ENCODE measurements at regions not wholly inside any gene's neighbourhood (a gene's known extent, or its start where the extent isn't known, plus 50 kb on each side); places are given as distances from the start of the nearest gene placed in this dataset.
"Not testable (repeated sequence)": the region's sequence is repeated elsewhere in the genome, so short reads cannot be mapped to it uniquely, and the experiment has no call there.

- Histone ChIP-seq H3K4me1 (ENCODE audit: insufficient read depth, low read length) (no peaks in the 10 kb centered on the region), H3K9ac (ENCODE audit: low read depth, low read length) (no peak overlapping the region), H3K27me3 (ENCODE audit: insufficient read depth, low read length) (no peaks in the 10 kb centered on the region), H3K36me3 (ENCODE audit: insufficient read depth, low read length) (no peaks in the 10 kb centered on the region), H3K27ac (ENCODE audit: low read depth, low read length) (no peak overlapping the region), H3K9me3 (ENCODE audit: insufficient read depth, low read depth, low read length) (peaks cover 21% of the 10 kb centered on the region), H3K4me3 (ENCODE audit: low read length) (no peak overlapping the region)
- WGBS: 96% methylated on average over 11 of the region's 11 CpGs
Observed at GRCh38 chr10:130261766-130262165, 125.6 kb downstream of the GLRX3 start.

GRCh38 chr10:130263289-130263688 is 127.1 kb downstream of the GLRX3 start:
- WGBS: 96% methylated on average over 12 of the region's 12 CpGs
- Histone ChIP-seq H3K4me1 (ENCODE audit: insufficient read depth, low read length) (no peaks in the 10 kb centered on the region), H3K9ac (ENCODE audit: low read depth, low read length) (no peak overlapping the region), H3K36me3 (ENCODE audit: insufficient read depth, low read length) (no peaks in the 10 kb centered on the region), H3K27ac (ENCODE audit: low read depth, low read length) (no peak overlapping the region), H3K4me3 (ENCODE audit: low read length) (no peak overlapping the region), H3K9me3 (ENCODE audit: insufficient read depth, low read depth, low read length) (peaks cover 21% of the 10 kb centered on the region), H3K27me3 (ENCODE audit: insufficient read depth, low read length) (no peaks in the 10 kb centered on the region)

GRCh38 chr10:130265542-130265941 is 129.4 kb downstream of the GLRX3 start:
- Histone ChIP-seq H3K4me1 (ENCODE audit: insufficient read depth, low read length) (no peaks in the 10 kb centered on the region), H3K27ac (ENCODE audit: low read depth, low read length) (no peak overlapping the region), H3K27me3 (ENCODE audit: insufficient read depth, low read length) (no peaks in the 10 kb centered on the region), H3K4me3 (ENCODE audit: low read length) (no peak overlapping the region), H3K9me3 (ENCODE audit: insufficient read depth, low read depth, low read length) (peaks cover 15% of the 10 kb centered on the region), H3K9ac (ENCODE audit: low read depth, low read length) (no peak overlapping the region), H3K36me3 (ENCODE audit: insufficient read depth, low read length) (no peaks in the 10 kb centered on the region)
- WGBS: 92% methylated on average over 11 of the region's 11 CpGs

- no peak overlapping the region for H3K27ac ChIP-seq (ENCODE audit: low read depth, low read length)
- H3K9me3 ChIP-seq (ENCODE audit: insufficient read depth, low read depth, low read length): peaks cover 94% of the 10 kb centered on the region
- H3K27me3 ChIP-seq (ENCODE audit: insufficient read depth, low read length): no peaks in the 10 kb centered on the region
- no peak overlapping the region for H3K9ac ChIP-seq (ENCODE audit: low read depth, low read length)
- H3K36me3 ChIP-seq (ENCODE audit: insufficient read depth, low read length): no peaks in the 10 kb centered on the region
- WGBS: 64% methylated on average over 3 of the region's 7 CpGs
- H3K4me3 ChIP-seq (ENCODE audit: low read length): no peak overlapping the region
- H3K4me1 ChIP-seq (ENCODE audit: insufficient read depth, low read length): no peaks in the 10 kb centered on the region
Observed at GRCh38 chr10:130282492-130283218, 146.5 kb downstream of the GLRX3 start.

- no peak overlapping the region for H3K9ac ChIP-seq (ENCODE audit: low read depth, low read length)
- 67% methylated on average over 2 of the region's 4 CpGs for WGBS
- no peaks in the 10 kb centered on the region for H3K27me3 ChIP-seq (ENCODE audit: insufficient read depth, low read length)
- H3K36me3 ChIP-seq (ENCODE audit: insufficient read depth, low read length): no peaks in the 10 kb centered on the region
- H3K4me3 ChIP-seq (ENCODE audit: low read length): no peak overlapping the region
- H3K4me1 ChIP-seq (ENCODE audit: insufficient read depth, low read length): no peaks in the 10 kb centered on the region
- H3K27ac ChIP-seq (ENCODE audit: low read depth, low read length): no peak overlapping the region
- H3K9me3 ChIP-seq (ENCODE audit: insufficient read depth, low read depth, low read length): peaks cover 93% of the 10 kb centered on the region
Observed at GRCh38 chr10:130283219-130283545, 147.0 kb downstream of the GLRX3 start.

- not testable (repeated sequence) for H3K27ac ChIP-seq (ENCODE audit: low read depth, low read length); H3K27me3 ChIP-seq (ENCODE audit: insufficient read depth, low read length); H3K36me3 ChIP-seq (ENCODE audit: insufficient read depth, low read length); H3K9ac ChIP-seq (ENCODE audit: low read depth, low read length); H3K4me3 ChIP-seq (ENCODE audit: low read length); H3K4me1 ChIP-seq (ENCODE audit: insufficient read depth, low read length)
- peaks cover 57% of the 10 kb centered on the region for H3K9me3 ChIP-seq (ENCODE audit: insufficient read depth, low read depth, low read length)
- 60% methylated on average over 1 of the region's 3 CpGs for WGBS
Observed at GRCh38 chr10:130295761-130296160, 159.6 kb downstream of the GLRX3 start.

GRCh38 chr10:130300608-130301020 is 164.4 kb downstream of the GLRX3 start:
- Histone ChIP-seq H3K36me3 (ENCODE audit: insufficient read depth, low read length) (no peaks in the 10 kb centered on the region), H3K9me3 (ENCODE audit: insufficient read depth, low read depth, low read length) (peaks cover 83% of the 10 kb centered on the region), H3K4me1 (ENCODE audit: insufficient read depth, low read length) (no peaks in the 10 kb centered on the region), H3K27me3 (ENCODE audit: insufficient read depth, low read length) (no peaks in the 10 kb centered on the region), H3K27ac (ENCODE audit: low read depth, low read length) (no peak overlapping the region), H3K4me3 (ENCODE audit: low read length) (no peak overlapping the region), H3K9ac (ENCODE audit: low read depth, low read length) (no peak overlapping the region)
- WGBS: 95% methylated on average over 23 of the region's 23 CpGs

- H3K27me3 ChIP-seq (ENCODE audit: insufficient read depth, low read length): no peaks in the 10 kb centered on the region
- 94% methylated on average over 54 of the region's 54 CpGs for WGBS
- H3K4me1 ChIP-seq (ENCODE audit: insufficient read depth, low read length): no peaks in the 10 kb centered on the region
- no peak overlapping the region for H3K4me3 ChIP-seq (ENCODE audit: low read length)
- no peak overlapping the region for H3K9ac ChIP-seq (ENCODE audit: low read depth, low read length)
- peaks cover 83% of the 10 kb centered on the region for H3K9me3 ChIP-seq (ENCODE audit: insufficient read depth, low read depth, low read length)
- H3K36me3 ChIP-seq (ENCODE audit: insufficient read depth, low read length): no peaks in the 10 kb centered on the region
- no peak overlapping the region for H3K27ac ChIP-seq (ENCODE audit: low read depth, low read length)
Observed at GRCh38 chr10:130301021-130301892, 165.1 kb downstream of the GLRX3 start.

- H3K27ac ChIP-seq (ENCODE audit: low read depth, low read length): no peak overlapping the region
- H3K9ac ChIP-seq (ENCODE audit: low read depth, low read length): no peak overlapping the region
- 89% methylated on average over 7 of the region's 7 CpGs for WGBS
- H3K9me3 ChIP-seq (ENCODE audit: insufficient read depth, low read depth, low read length): peaks cover 34% of the 10 kb centered on the region
- H3K27me3 ChIP-seq (ENCODE audit: insufficient read depth, low read length): no peaks in the 10 kb centered on the region
- no peaks in the 10 kb centered on the region for H3K36me3 ChIP-seq (ENCODE audit: insufficient read depth, low read length)
- H3K4me1 ChIP-seq (ENCODE audit: insufficient read depth, low read length): no peaks in the 10 kb centered on the region
- no peak overlapping the region for H3K4me3 ChIP-seq (ENCODE audit: low read length)
Observed at GRCh38 chr10:130326954-130327353, 190.8 kb downstream of the GLRX3 start.

GRCh38 chr10:130329792-130330191 is 193.6 kb downstream of the GLRX3 start:
- H3K9ac ChIP-seq (ENCODE audit: low read depth, low read length): no peak overlapping the region
- WGBS: 88% methylated on average over 6 of the region's 6 CpGs
- H3K27ac ChIP-seq (ENCODE audit: low read depth, low read length): no peak overlapping the region
- H3K27me3 ChIP-seq (ENCODE audit: insufficient read depth, low read length): no peaks in the 10 kb centered on the region
- peaks cover 24% of the 10 kb centered on the region for H3K9me3 ChIP-seq (ENCODE audit: insufficient read depth, low read depth, low read length)
- H3K36me3 ChIP-seq (ENCODE audit: insufficient read depth, low read length): no peaks in the 10 kb centered on the region
- no peaks in the 10 kb centered on the region for H3K4me1 ChIP-seq (ENCODE audit: insufficient read depth, low read length)
- no peak overlapping the region for H3K4me3 ChIP-seq (ENCODE audit: low read length)

GRCh38 chr10:130333185-130333584 is 197.0 kb downstream of the GLRX3 start:
- Histone ChIP-seq H3K27ac (ENCODE audit: low read depth, low read length) (no peak overlapping the region), H3K27me3 (ENCODE audit: insufficient read depth, low read length) (no peaks in the 10 kb centered on the region), H3K9ac (ENCODE audit: low read depth, low read length) (no peak overlapping the region), H3K4me1 (ENCODE audit: insufficient read depth, low read length) (no peaks in the 10 kb centered on the region), H3K4me3 (ENCODE audit: low read length) (no peak overlapping the region), H3K9me3 (ENCODE audit: insufficient read depth, low read depth, low read length) (peaks cover 6% of the 10 kb centered on the region; the same call in 1 of the 2 replicates), H3K36me3 (ENCODE audit: insufficient read depth, low read length) (no peaks in the 10 kb centered on the region)
- 59% methylated on average over 2 of the region's 2 CpGs for WGBS

All from HUES64 (cell line).